Activated gamma-delta T cell treated with anti-CD3 and anti-CD28 coated beads, Interleukin-2, amount 50 U/mL, for 16 hours (primary cell): ENCODE measurements at regions not wholly inside any gene's neighbourhood (a gene's known extent, or its start where the extent isn't known, plus 50 kb on each side); places are given as distances from the start of the nearest gene placed in this dataset.
"Not testable (repeated sequence)": the region's sequence is repeated elsewhere in the genome, so short reads cannot be mapped to it uniquely, and the experiment has no call there.

Experiments
- DNase-seq: peaks from one replicate; pipeline ENCODE4 v3.0.0-alpha.2; 2020; ENCODE audit warnings: low read depth

DNA sequence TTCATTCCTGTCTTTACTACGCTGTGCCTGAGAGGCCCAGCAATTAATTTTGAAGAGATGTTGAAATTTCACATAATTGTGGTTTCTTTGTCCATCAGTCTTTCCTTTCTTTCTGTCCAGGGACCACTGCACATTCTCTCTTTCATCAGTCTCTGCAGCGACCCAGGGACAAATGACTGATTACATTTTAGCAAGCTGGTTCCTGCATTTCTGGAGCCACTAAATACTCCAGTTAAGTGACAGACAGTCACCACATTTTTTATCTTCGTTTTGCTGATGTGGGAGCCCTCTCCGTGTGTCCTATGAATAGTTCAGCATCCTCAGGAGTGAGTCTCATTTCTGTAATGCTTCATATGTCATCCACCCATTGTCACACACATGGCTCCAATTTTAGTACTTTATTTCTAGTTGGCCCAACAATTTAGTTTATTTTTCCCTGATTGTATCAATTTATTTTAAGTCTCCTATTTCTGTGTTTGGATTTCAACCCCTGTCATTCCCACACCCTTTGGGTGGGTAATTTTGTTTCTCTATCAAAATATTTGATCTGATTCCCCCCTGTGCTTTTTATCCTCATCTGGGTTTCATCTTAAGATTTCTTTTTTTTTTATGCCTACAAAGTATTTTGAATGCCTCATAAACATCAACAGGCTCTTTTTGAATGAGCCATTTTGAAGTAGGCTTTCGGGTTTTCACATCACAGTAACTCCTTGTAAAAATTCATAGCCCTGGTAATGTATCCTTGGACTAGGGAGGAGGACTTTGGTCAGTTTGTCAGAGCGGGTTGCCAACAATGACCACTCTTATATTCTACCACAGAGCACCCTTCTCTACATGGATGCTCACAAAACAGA is 1196.5 kb downstream of the GALC start:
- DNase-seq: no peak

GRCh38 chr14:86794689-86795088 is 1198.3 kb downstream of the GALC start:
- no peak for DNase-seq

- no peak for DNase-seq
These were observed 1202.3 kb downstream of the GALC start for GRCh38 chr14:86790408-86791364.

DNA sequence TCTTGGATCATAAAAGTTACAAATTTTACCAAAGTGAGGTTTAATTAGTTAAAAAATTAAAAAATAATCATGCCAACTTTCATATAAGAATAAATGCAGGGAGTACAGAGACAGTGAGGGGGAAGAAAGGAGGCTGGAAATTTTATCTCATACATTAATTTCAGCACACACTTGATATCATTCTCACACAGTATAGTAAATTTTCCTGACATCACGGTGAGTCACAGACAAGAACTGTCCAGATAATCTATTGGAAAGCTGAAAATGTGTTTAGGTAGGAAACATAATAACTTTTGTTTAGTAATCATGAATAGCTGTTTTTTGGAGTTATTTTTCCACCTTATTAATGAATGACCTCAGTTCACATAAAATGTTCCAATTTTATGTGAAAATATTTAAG is 1204.8 kb downstream of the GALC start:
- no peak for DNase-seq

- no peak for DNase-seq
These were observed 1205.3 kb downstream of the GALC start for GRCh38 chr14:86787717-86788116.

DNA sequence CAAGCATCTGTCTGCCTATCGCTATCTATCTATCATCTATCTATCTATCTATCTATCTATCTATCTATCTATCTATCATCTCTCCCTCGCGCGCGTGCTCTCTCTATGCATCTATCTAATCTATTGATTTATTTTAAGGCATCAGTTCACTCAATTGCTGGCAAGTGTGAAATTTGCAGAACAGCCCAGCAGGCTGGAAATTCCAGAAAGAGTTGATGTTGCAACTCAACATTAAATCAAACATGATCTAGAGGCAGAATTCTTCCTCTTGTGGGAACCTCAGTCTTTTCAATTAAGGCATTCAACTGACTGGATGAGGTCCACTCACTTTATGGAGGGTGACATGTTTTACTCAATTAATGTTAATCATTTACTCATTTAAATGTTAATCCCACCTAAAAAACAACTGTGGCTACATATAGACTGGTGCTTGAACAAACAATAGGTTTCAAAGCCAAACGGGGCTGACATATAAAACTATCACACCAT is 1210.8 kb downstream of the GALC start:
- DNase-seq: no peak

GRCh38 chr14:86780876-86781510 is 1212.0 kb downstream of the GALC start:
- no peak for DNase-seq

- DNase-seq: no peak
These were observed 1212.5 kb downstream of the GALC start for GRCh38 chr14:86780461-86780860.

GRCh38 chr14:86779416-86779815 is 1213.6 kb downstream of the GALC start:
- DNase-seq: no peak

DNA sequence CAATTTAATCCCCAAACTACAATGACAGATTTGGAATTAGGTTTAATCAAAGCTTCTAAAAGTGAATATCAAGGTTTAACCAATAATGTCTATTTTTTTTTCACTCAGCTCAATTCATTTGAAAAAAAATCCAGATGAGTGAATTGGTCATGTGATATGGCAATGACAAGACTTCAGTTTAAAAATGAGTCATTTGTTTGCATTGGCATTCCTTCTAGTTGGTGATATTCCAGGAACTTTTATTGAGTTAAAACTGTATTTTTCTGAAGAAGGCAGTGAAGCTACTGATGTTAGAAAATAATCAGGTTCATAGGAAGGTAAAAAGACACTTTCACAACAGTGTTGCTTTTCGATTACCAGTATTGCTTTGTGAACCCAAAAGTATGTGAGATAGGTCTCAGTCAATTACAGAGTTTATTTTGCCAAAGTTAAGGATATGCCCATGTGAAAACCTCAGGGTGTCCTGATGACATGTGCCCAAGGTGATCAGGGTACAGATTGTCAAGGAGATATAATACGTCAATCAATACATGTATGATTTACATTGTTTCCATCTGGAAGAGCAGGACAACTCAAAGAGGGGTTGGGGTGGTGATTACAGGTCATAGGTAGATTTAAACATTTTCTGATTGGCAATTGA is 1214.9 kb downstream of the GALC start:
- no peak for DNase-seq

DNA sequence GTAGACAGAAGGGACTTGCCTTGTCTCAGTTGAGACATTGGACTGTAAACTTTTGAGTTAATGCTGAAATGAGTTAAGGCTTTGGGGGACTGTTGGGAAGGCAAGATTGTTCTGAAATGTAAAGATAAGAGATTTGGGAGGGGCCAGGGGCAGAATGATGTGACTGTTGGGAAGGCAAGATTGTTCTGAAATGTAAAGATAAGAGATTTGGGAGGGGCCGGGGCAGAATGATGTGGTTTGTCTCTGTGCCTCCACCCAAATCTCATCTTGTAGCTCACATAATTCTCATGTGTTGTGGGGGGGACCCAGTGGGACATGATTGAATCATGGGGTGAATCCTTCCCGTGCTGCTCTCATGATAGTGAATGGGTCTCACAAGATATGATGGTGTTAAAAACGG is 1217.1 kb downstream of the GALC start:
- DNase-seq: not testable (repeated sequence)

- no peak for DNase-seq
These were observed 1218.1 kb downstream of the GALC start for GRCh38 chr14:86774916-86775315.

DNA sequence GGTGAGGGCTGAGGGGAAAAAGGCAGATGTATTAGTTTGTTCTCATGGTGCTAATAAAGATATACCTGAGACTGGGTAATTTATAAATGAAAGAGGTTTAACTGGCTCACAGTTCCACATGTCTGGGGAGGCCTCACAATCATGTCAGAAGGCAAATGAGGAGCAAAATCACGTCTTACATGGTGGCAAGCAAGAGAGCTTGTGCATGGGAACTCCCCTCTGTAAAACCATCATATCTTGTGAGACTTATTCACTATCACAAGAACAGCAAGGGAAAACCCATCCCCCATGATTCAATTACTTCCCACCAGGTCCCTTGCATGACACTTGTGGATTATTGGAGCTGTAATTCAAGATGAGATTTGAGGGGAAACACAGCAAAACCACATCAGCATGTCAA is 1220.9 kb downstream of the GALC start:
- DNase-seq: no peak

DNA sequence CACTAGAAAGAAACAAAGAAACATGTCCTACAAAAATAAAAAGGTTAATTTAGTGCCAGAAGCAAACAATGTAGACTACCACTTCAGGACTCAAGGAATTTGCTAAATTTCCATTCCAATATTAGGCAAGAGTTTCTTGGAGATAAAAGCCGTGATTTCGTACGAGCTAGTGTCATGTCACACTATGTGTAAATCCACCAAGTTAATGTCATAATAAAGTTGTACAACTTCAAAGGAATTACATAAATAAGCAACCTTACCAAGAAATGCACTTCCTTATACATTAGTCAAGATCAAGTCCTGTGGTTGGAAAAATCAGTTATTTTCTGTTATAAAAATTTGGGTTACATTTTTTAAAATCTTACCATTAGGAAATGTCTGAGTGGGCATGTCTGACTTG is 1222.8 kb downstream of the GALC start:
- DNase-seq: no peak

DNA sequence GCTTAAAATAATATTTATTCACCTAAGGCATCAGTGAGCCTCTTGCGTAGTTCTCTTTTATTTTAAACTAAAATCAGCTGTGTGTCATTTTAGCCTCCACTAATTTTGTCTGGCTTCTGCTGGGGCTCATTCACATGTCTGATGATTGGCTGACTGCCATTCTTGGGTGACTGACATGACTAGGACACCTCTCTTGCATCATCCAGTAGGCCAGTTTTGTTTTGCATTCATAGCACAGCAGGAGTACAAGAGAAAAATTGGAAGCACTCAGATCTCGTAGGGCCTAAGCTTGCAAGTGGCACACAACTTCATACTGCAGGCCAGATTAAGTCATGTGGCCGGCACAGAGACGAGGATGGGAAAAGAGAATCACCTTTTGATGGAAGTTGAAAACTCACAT is 1226.5 kb downstream of the GALC start:
- DNase-seq: no peak

DNA sequence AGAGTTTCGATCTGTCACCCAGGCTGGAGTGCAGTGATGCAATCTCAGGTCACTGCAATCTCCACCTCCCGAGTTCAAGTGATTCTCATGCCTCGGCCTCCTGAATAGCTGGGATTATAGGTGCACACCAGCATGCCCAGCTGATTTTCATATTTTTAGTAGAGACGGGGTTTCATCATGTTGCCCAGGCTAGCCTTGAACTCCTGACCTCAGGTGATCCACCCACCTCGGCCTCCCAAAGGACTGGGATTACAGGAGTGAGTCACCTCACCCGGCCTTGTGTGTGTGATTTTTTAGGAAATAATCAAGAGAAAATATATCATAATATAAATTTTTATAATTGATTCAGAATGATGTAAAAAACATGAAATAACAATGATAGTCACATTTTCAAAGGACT is 1231.4 kb downstream of the GALC start:
- no peak for DNase-seq

- no peak for DNase-seq
These were observed 1226.7 kb downstream of the FLRT2 start for GRCh38 chr14:86756521-86757190.

DNA sequence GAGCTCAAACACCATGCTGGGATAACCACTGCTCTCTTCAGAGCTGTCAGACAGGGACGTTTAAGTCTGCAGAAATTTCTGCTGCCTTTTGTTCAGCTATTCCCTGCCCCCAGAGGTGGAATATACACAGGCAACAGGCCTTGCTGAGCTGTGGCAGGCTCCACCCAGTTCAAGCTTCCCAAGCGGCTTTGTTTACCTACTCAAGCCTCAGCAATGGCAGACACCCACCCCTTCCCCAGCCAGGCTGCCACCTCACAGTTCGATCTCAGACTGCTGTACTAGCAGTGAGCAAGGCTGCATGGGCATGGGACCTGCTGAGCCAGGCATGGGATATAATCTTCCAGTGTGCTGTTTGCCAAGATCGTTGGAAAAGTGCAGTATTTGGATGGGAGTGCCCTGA is 1220.5 kb downstream of the FLRT2 start:
- DNase-seq: not testable (repeated sequence)

- DNase-seq: no peak
These were observed 1209.8 kb downstream of the FLRT2 start for GRCh38 chr14:86739761-86740160.

- DNase-seq: not testable (repeated sequence)
These were observed 1201.5 kb downstream of the FLRT2 start for GRCh38 chr14:86731427-86731826.

- DNase-seq: no peak
These were observed 1193.3 kb downstream of the FLRT2 start for GRCh38 chr14:86723254-86723624.
